ENCODE measurements at regions not wholly inside any gene's neighbourhood (a gene's known extent, or its start where the extent isn't known, plus 50 kb on each side); places are given as distances from the start of the nearest gene placed in this dataset.
"Not testable (repeated sequence)": the region's sequence is repeated elsewhere in the genome, so short reads cannot be mapped to it uniquely, and the experiment has no call there.

- no peaks in the 10 kb centered on the region for H3K36me3 Mint-ChIP-seq
- H3K27ac Mint-ChIP-seq: no peak overlapping the region
- no peak overlapping the region for H3K4me3 Mint-ChIP-seq
- H3K4me1 Mint-ChIP-seq: no peaks in the 10 kb centered on the region
- no peaks in the 10 kb centered on the region for H3K27me3 Mint-ChIP-seq
- H3K9me3 Mint-ChIP-seq: peaks cover 8% of the 10 kb centered on the region
- DNase-seq: no peak
Measured at GRCh38 chr5:19241690-19242089, 746.3 kb downstream of the CDH18 start.

DNA sequence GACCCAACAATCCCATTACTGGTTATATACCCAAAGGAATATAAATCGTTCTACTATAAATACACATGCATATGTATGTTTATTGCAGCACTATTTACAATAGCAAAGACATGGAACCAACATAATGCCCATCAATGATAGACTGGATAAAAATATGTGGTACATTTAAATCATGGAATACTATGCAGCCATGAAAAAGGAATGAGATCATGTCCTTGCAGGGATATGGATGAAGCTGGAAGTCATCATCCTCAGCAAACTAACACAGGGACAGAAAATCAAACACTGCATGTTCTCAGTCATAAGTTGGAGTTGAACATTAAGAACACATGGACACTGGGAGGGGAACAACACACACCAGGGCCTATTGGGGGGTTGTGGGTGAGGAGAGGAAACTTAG lies 741.8 kb downstream of the CDH18 start:
- not testable (repeated sequence) for H3K27ac Mint-ChIP-seq, H3K36me3 Mint-ChIP-seq, H3K27me3 Mint-ChIP-seq, H3K4me1 Mint-ChIP-seq, DNase-seq, H3K4me3 Mint-ChIP-seq, H3K9me3 Mint-ChIP-seq

- no peaks in the 10 kb centered on the region for H3K36me3 Mint-ChIP-seq
- no peak for DNase-seq
- H3K4me3 Mint-ChIP-seq: no peak overlapping the region
- H3K4me1 Mint-ChIP-seq: no peaks in the 10 kb centered on the region
- H3K9me3 Mint-ChIP-seq: peaks cover 8% of the 10 kb centered on the region
- no peak overlapping the region for H3K27ac Mint-ChIP-seq
- H3K27me3 Mint-ChIP-seq: no peaks in the 10 kb centered on the region
Measured at GRCh38 chr5:19247302-19247701, 740.7 kb downstream of the CDH18 start.

DNA sequence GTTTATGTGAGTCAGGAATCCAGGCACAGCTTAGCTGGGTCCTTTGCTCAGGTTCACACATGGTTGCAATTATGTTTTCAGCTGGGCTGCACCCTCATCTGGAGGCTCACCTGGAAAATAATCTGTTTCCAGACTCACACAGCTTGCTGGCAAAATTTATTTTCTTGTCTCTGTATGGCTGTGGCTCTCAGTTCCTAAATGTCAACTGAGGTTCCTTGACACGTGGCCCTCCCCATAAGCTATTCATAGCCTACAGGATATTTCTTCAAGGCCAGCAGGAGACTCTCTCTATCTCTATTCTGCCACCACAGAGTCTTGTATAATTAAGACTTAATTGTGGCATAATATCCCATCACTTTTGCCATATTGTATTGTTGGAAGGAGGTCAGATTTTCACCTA lies 732.0 kb downstream of the CDH18 start:
- H3K27ac Mint-ChIP-seq: no peak overlapping the region
- H3K9me3 Mint-ChIP-seq: peaks cover 2% of the 10 kb centered on the region
- no peaks in the 10 kb centered on the region for H3K27me3 Mint-ChIP-seq
- no peak for DNase-seq
- no peaks in the 10 kb centered on the region for H3K4me1 Mint-ChIP-seq
- no peak overlapping the region for H3K4me3 Mint-ChIP-seq
- no peaks in the 10 kb centered on the region for H3K36me3 Mint-ChIP-seq

- Mint-ChIP-seq H3K4me1 (no peaks in the 10 kb centered on the region), H3K9me3 (no peaks in the 10 kb centered on the region), H3K27ac (no peak overlapping the region), H3K4me3 (no peak overlapping the region), H3K27me3 (no peaks in the 10 kb centered on the region), H3K36me3 (no peaks in the 10 kb centered on the region)
- DNase-seq: no peak
Measured at GRCh38 chr5:19258686-19259085, 729.3 kb downstream of the CDH18 start.

DNA sequence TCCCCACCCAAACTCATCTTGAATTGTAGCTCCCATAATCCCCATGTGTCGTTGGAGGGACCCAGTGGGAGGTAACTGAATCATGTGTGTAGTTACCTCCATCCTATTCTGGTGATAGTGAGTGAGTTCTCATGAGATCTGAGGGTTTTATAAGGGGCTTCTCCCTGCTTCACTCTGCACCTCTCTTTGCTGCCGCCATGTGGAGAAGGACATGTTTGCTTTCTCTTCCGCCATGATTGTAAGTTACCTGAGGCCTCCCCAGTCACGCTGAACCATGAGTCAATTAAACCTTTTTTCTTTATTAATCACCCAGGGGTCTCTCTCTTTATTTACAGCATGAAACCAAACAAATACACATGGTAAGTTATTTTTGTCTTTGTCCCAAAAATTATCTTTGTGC lies 726.1 kb downstream of the CDH18 start:
- Mint-ChIP-seq H3K9me3 (no peaks in the 10 kb centered on the region), H3K27ac (no peak overlapping the region), H3K4me3 (no peak overlapping the region), H3K27me3 (no peaks in the 10 kb centered on the region), H3K36me3 (no peaks in the 10 kb centered on the region), H3K4me1 (no peaks in the 10 kb centered on the region)
- DNase-seq: no peak

DNA sequence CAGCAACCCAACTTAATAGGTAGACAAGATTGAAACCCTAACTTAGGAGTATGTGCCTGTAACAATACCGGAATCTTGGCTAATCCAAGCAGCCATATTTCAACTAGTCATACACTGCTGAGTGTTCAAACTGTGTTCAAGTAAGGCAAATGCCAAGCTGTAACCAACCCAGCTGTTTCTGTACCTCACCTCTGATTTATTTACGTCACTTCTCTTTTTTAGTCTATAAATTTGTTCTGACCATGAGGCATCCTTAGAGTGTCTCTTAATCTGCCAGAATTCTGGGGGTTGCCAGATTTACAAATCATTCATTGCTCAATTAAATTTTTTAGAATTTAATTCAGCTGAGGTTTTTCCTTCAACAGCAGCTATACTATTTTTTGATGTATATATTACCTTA lies 723.2 kb downstream of the CDH18 start:
- no peak for DNase-seq
- Mint-ChIP-seq H3K4me1 (no peaks in the 10 kb centered on the region), H3K9me3 (peaks cover 3% of the 10 kb centered on the region), H3K4me3 (no peak overlapping the region), H3K36me3 (no peaks in the 10 kb centered on the region), H3K27me3 (no peaks in the 10 kb centered on the region), H3K27ac (no peak overlapping the region)

- H3K4me1 Mint-ChIP-seq: no peaks in the 10 kb centered on the region
- H3K4me3 Mint-ChIP-seq: no peak overlapping the region
- no peak for DNase-seq
- H3K27ac Mint-ChIP-seq: no peak overlapping the region
- peaks cover 3% of the 10 kb centered on the region for H3K9me3 Mint-ChIP-seq
- no peaks in the 10 kb centered on the region for H3K36me3 Mint-ChIP-seq
- no peaks in the 10 kb centered on the region for H3K27me3 Mint-ChIP-seq
Measured at GRCh38 chr5:19266791-19267190, 721.2 kb downstream of the CDH18 start.

DNA sequence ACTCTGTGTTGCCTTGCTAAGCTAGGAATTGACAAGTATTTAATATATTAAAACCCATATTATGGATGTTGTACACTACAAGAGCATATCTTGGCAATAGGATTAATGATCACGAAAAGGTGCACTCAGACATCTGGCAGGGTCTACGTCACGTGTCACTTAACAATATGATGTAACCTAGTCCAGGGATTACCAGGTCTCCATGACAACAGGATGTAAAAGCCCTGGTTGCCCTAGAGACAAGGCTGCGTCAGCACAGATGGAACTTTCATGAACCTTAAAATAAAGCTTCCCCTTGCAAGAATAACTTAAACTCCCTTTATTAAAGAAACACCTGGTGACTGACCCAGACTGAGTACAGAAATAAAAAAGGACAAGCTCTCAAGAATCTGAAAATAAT lies 717.8 kb downstream of the CDH18 start:
- no peak for DNase-seq
- H3K27ac Mint-ChIP-seq: no peak overlapping the region
- no peaks in the 10 kb centered on the region for H3K27me3 Mint-ChIP-seq
- no peak overlapping the region for H3K4me3 Mint-ChIP-seq
- H3K4me1 Mint-ChIP-seq: no peaks in the 10 kb centered on the region
- H3K9me3 Mint-ChIP-seq: peaks cover 6% of the 10 kb centered on the region
- no peaks in the 10 kb centered on the region for H3K36me3 Mint-ChIP-seq

DNA sequence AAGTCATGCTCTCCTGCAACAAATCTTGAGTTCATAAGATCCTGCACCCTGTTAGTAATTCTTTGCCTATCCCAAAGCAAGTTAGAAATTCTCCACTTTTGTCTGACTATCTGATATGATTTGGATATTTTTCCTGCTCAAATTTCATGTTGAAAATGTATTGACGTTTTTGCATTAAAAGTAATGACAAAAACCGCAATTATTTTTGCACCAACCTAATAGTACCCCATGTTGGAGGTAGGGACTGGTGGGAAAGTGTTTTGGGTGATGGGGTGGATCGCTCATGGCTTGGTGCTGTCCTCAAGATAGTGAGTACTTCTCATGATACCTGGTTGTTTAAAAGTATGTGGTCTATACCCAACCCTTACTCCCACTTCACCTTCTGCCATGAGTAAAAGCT lies 713.4 kb downstream of the CDH18 start:
- DNase-seq: no peak
- peaks cover 12% of the 10 kb centered on the region for H3K9me3 Mint-ChIP-seq
- H3K4me1 Mint-ChIP-seq: no peaks in the 10 kb centered on the region
- H3K4me3 Mint-ChIP-seq: no peak overlapping the region
- H3K27ac Mint-ChIP-seq: no peak overlapping the region
- H3K36me3 Mint-ChIP-seq: no peaks in the 10 kb centered on the region
- no peaks in the 10 kb centered on the region for H3K27me3 Mint-ChIP-seq

DNA sequence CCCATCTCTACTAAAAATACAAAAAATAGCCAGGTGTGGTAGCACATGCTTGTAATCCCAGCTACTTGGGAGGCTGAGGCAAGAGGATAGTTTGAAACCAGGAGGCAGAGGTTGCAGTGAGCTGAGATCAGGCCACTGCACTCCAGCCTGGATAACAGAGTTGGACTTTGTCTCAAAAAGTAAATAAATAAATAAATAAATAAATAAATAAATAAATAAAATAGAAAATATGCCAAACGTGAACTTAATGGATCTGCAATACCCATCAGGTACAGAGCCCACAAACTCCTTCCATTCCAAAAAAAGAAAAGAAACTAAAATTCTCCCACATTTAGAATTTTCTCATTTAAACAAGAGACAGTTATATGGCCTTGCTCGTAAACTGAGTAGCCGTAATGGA lies 702.7 kb downstream of the CDH18 start:
- H3K36me3 Mint-ChIP-seq: no peaks in the 10 kb centered on the region
- DNase-seq: no peak
- H3K9me3 Mint-ChIP-seq: peaks cover 9% of the 10 kb centered on the region
- no peak overlapping the region for H3K4me3 Mint-ChIP-seq
- H3K27ac Mint-ChIP-seq: no peak overlapping the region
- H3K4me1 Mint-ChIP-seq: no peaks in the 10 kb centered on the region
- no peaks in the 10 kb centered on the region for H3K27me3 Mint-ChIP-seq

GRCh38 chr5:19287548-19288277 lies 700.3 kb downstream of the CDH18 start:
- not testable (repeated sequence) for H3K4me1 Mint-ChIP-seq, H3K27ac Mint-ChIP-seq, H3K36me3 Mint-ChIP-seq, H3K9me3 Mint-ChIP-seq, H3K27me3 Mint-ChIP-seq, H3K4me3 Mint-ChIP-seq, DNase-seq

GRCh38 chr5:19288311-19288710 lies 699.7 kb downstream of the CDH18 start:
- H3K27ac Mint-ChIP-seq, H3K4me3 Mint-ChIP-seq, H3K36me3 Mint-ChIP-seq, H3K9me3 Mint-ChIP-seq, DNase-seq, H3K27me3 Mint-ChIP-seq, H3K4me1 Mint-ChIP-seq: not testable (repeated sequence)

DNA sequence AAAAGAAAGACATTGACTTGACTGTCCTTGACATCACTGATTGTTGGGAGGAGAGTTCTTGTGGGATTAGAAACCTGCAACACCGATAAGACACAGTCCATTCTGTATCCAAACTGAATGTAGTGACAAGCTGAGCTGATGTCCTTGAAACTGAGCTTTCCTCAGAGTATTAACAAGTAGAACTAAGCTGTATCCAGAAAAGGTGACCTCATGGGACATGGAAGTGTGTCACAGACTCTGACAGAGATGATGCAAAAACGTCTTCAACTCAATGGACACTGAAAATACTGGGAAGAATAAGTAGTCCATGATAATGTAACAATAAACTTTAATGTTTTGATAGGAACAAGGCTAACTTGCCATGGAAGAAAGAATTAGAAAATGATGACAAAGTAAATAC lies 690.1 kb downstream of the CDH18 start:
- Mint-ChIP-seq H3K9me3 (peaks cover 4% of the 10 kb centered on the region), H3K4me3 (no peak overlapping the region), H3K4me1 (no peaks in the 10 kb centered on the region), H3K27me3 (no peaks in the 10 kb centered on the region), H3K27ac (no peak overlapping the region), H3K36me3 (no peaks in the 10 kb centered on the region)
- DNase-seq: no peak

GRCh38 chr5:19301271-19301670 lies 686.7 kb downstream of the CDH18 start:
- Mint-ChIP-seq H3K36me3 (no peaks in the 10 kb centered on the region), H3K27ac (no peak overlapping the region), H3K27me3 (no peaks in the 10 kb centered on the region), H3K4me3 (no peak overlapping the region), H3K4me1 (no peaks in the 10 kb centered on the region), H3K9me3 (peaks cover 4% of the 10 kb centered on the region)
- no peak for DNase-seq

- Mint-ChIP-seq H3K27ac (no peak overlapping the region), H3K4me1 (no peaks in the 10 kb centered on the region), H3K36me3 (no peaks in the 10 kb centered on the region), H3K9me3 (peaks cover 13% of the 10 kb centered on the region), H3K4me3 (no peak overlapping the region), H3K27me3 (no peaks in the 10 kb centered on the region)
- no peak for DNase-seq
Measured at GRCh38 chr5:19314840-19315239, 673.2 kb downstream of the CDH18 start.

All from activated naive CD8-positive, alpha-beta T cell treated with anti-CD3 and anti-CD28 coated beads for 36 hours (primary cell).